Stimulated activated effector memory CD8-positive, alpha-beta T cell treated with anti-CD3 and anti-CD28 coated beads, Interleukin-12 subunit alpha, Interleukin-12 subunit beta, amount 100 ng/mL, for 72 hours (primary cell): ENCODE measurements at regions not wholly inside any gene's neighbourhood (a gene's known extent, or its start where the extent isn't known, plus 50 kb on each side); places are given as distances from the start of the nearest gene placed in this dataset.

Experiments used
- ATAC-seq: fragments of 150-1000 bp; cut with Tn5 transposase; 2 replicates; pipeline ENCODE4 v1.10.0; 2021
- DNase-seq, 2 donors: peaks; one replicate each; pipeline ENCODE4 v3.0.0; 2021 to 2022; ENCODE audit warnings: low spot score in 2 of 2
- H3K27ac Mint-ChIP-seq: one replicate; pipeline ENCODE4 v1.8.0; 2022; ENCODE audit warnings: mild to moderate bottlenecking, mixed read lengths
- H3K36me3 Mint-ChIP-seq: one replicate; pipeline ENCODE4 v1.8.0; 2022; ENCODE audit warnings: mild to moderate bottlenecking, mixed read lengths
- H3K4me1 Mint-ChIP-seq: one replicate; pipeline ENCODE4 v1.8.0; 2022; ENCODE audit warnings: mixed read lengths
- H3K4me3 Mint-ChIP-seq: one replicate; pipeline ENCODE4 v1.8.0; 2022; ENCODE audit warnings: mild to moderate bottlenecking, mixed read lengths
- H3K9me3 Mint-ChIP-seq: one replicate; pipeline ENCODE4 v1.8.0; 2022; ENCODE audit warnings: mixed read lengths

DNA sequence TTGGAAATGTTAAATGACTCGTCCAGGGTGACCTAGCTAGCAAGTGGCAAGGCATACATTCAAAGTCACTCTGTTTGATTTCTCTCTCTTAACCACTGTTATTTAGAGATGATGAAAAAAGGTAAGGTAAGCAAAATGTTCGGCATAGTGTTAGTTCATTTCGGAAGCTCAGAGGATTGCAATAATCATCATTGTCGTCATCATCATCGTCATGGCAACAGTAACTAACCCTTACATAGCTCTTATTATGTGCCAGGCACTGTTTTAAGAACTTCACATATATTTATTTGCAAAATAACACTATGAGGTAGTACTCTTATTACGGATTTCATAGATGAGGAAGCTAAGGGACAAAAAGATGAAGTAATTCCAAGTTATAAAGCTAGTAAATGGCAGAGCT, 292.7 kb upstream of the CXCR4 start:
- no peaks in the 10 kb centered on the region for H3K4me1 Mint-ChIP-seq
- DNase-seq (no peak), ATAC-seq (no peak)
- no peak overlapping the region for H3K27ac Mint-ChIP-seq
- H3K9me3 Mint-ChIP-seq, result no peaks in the 10 kb centered on the region
- H3K4me3 Mint-ChIP-seq, result no peak overlapping the region
- H3K36me3 Mint-ChIP-seq, result no peaks in the 10 kb centered on the region

DNA sequence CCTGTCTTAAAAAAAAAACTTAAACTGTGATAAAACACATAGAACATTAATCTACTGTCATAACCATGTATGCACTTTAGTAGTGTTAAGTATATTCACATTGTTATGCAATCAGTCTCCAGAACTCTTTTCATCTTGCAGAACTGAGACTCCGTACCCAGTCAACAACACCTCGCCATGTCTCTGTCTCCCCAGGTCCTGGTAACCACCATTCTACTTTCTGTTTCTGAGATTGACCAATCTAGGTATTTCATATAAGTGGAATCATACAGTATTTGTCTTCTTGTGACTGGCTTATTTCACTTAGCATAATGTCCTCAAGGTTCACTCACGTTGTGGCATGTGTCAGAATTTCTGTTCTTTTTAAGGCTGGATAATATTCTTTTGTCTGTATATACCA, 290.8 kb upstream of the CXCR4 start:
- Mint-ChIP-seq H3K9me3 (no peaks in the 10 kb centered on the region), H3K4me3 (no peak overlapping the region), H3K36me3 (no peaks in the 10 kb centered on the region), H3K4me1 (no peaks in the 10 kb centered on the region), H3K27ac (no peak overlapping the region)
- ATAC-seq (no peak), DNase-seq (no peak)

DNA sequence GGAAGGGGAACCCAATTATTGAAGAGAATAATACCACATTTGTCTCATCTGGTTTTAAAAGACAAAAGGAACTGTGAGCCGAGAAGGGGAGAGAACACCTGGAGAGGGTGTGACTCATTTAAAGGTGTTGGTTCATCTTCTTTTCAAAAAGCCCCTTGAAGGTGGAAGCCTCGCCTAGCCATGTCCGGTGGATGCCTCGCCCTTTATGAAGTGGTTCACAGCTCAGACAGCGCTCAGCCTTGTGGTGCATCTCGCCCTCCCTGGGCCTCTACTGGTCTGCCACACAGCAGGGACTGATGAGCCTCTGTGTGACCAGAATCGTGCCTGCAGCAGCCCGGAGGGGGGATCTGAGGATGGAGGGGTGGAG, 290.0 kb upstream of the CXCR4 start:
- Mint-ChIP-seq H3K4me3 (no peak overlapping the region), H3K4me1 (no peaks in the 10 kb centered on the region), H3K27ac (no peak overlapping the region), H3K9me3 (no peaks in the 10 kb centered on the region), H3K36me3 (no peaks in the 10 kb centered on the region)
- DNase-seq (no peak), ATAC-seq (no peak)

DNA sequence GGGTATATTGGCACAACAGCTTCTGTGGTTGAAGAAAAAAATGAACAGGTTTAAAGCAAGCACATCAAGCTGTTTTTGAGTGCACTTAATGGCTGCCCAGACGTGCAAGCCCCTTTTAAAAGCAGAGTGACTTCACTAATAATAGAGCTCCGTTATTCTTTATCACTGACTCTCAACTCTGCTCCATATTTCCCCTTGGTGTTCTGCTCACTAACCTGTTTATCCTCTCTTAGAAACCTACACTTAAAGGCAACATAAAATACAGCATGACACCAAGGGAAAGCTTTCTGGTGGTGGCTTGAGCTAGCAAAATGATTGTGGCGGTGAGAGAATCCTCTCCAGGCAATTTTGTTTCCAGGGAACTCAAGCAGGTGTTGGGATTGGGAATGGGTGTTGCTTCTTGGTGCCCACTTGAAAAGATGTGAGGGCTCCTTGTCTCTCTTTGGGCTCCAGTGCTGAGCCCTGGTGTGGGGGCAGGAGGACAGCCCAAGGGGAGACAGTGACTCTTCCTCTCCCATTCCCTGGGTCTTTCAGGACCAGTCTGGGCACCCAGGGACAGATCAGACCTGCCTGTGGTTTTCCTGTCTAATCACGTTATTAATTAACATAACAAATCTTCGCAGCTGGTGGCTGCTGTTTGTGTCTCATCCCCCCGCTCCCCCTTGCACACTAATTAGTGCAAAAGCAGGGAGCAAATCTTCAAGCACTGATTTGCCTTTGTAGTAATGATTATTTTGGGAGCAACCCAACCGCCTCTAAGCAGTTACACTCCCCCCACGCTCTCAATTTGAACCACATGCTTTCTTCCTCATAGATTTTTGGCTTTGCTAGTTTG, 289.4 kb upstream of the CXCR4 start:
- Mint-ChIP-seq H3K4me3 (no peak overlapping the region), H3K4me1 (no peaks in the 10 kb centered on the region), H3K9me3 (no peaks in the 10 kb centered on the region), H3K36me3 (no peaks in the 10 kb centered on the region), H3K27ac (no peak overlapping the region)
- DNase-seq, result no peak
- no peak for ATAC-seq

DNA sequence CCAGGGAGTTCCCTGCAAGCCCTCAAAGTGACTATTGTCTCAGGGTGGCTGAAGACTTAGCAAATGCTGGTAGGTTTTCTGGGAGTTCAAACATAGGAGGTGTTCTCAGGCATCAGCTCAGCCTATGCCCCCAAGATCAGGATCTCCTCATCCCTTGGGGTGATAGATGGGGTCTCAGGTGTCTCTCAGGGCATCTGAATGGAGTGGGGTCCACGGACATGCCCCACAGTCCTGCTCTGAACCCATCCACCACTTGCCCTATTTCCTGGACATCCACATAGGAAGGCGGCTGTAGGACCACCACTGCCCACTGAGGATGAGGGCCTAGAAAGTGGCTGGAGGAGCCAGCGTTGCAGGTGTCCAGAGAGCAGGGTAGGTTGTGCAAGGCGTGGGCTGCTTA, 287.0 kb upstream of the CXCR4 start:
- Mint-ChIP-seq H3K4me1 (no peaks in the 10 kb centered on the region), H3K27ac (no peak overlapping the region), H3K4me3 (no peak overlapping the region), H3K36me3 (no peaks in the 10 kb centered on the region), H3K9me3 (no peaks in the 10 kb centered on the region)
- no peak for ATAC-seq
- DNase-seq, result peak in 1 of 2 donors; percentile 36

DNA sequence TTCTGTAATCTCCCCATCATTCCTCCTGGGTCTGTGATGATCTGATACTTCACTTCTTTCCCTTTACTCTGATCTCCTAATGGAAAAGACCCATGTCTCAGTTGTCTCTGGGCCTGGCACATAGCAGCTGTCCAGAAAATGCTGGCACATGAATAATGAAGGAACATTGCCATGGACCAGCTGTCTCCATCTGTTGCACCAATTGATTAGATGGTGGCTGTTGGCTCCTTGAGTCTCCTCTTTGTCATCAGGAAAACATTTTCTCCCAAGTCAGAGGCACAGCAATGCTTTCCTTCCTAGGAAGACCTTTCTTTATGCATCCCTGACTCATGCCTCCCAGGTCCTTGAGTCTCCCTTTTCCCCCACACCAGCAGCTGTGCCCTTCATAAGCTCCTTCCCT, 286.2 kb upstream of the CXCR4 start:
- ATAC-seq, result no peak
- Mint-ChIP-seq H3K9me3 (no peaks in the 10 kb centered on the region), H3K4me3 (no peak overlapping the region), H3K4me1 (no peaks in the 10 kb centered on the region), H3K27ac (no peak overlapping the region), H3K36me3 (no peaks in the 10 kb centered on the region)
- no peak for DNase-seq

DNA sequence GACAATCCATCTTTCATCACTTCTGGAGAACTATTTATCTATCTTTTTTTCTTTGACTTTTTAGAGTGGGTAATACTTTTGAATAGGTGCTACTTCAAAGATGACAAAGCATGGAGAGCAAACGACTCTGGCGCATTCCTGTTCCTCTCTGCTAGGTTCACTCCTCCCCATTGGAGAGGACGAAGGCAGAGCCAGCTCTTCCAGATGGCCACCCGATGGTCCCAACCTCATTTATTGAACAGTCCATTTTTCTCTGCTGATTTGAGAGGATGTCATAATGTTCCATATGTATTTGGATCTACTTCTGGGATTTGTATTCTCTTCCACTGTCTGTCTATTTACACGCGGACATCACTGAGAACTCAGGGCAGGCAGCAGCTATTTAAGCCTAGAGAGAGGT, 284.3 kb upstream of the CXCR4 start:
- no peak overlapping the region for H3K27ac Mint-ChIP-seq
- no peak for DNase-seq
- H3K36me3 Mint-ChIP-seq, result no peaks in the 10 kb centered on the region
- H3K4me3 Mint-ChIP-seq, result no peak overlapping the region
- H3K9me3 Mint-ChIP-seq, result no peaks in the 10 kb centered on the region
- no peaks in the 10 kb centered on the region for H3K4me1 Mint-ChIP-seq
- ATAC-seq, result no peak

DNA sequence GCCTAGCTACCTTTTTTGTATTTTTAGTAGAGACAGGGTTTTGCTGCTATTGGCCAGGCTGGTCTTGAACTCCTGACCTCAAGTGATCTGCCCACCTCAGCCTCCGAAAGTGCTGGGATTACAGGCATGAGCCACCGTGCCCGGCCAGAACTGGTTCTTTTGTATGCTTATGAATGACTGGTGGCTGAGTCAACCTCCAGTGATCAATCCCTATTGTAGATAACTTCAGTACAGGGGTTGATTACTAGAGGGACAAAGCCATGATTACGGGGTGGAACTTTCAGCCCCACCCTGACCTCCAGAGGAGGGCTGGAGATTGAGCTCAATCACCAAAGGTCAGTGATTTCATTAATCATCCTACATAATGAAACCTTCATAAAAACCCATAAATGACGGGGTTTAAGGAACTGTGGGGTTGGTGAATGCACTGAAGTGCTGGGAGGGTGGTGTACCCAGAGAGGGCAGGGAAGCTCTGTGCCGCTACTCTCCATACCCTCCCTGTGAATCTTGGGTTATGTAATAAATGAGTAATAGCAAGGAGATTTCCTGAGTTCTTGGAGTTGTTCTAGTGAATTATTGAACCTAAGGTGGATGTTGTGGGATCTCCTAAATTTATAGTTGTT, 281.8 kb upstream of the CXCR4 start:
- H3K4me3 Mint-ChIP-seq, result no peak overlapping the region
- DNase-seq, result no peak
- H3K36me3 Mint-ChIP-seq, result no peaks in the 10 kb centered on the region
- no peak overlapping the region for H3K27ac Mint-ChIP-seq
- H3K4me1 Mint-ChIP-seq, result no peaks in the 10 kb centered on the region
- ATAC-seq, result no peak
- H3K9me3 Mint-ChIP-seq, result no peaks in the 10 kb centered on the region

DNA sequence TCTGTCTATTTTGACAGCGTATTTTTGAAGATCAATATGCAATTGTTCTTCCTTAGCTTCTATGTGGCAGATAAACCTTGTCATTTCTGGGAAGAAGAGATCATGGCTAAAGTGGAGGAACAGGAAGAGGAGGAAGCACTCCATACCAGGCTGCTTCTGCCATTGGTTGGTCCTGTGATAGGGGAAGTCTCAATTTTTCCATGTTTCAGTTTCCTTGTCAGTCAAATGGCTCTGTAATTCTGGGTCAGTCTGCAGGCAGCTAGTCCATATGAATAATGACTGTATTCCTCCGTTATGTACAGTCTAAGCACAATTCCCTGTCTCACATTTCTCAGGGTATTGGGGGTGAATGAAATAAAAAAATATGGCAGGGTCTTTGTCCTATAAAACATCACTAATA, 277.6 kb upstream of the CXCR4 start:
- Mint-ChIP-seq H3K27ac (no peak overlapping the region), H3K4me1 (peaks cover 5% of the 10 kb centered on the region), H3K9me3 (no peaks in the 10 kb centered on the region), H3K36me3 (no peaks in the 10 kb centered on the region), H3K4me3 (no peak overlapping the region)
- ATAC-seq, result no peak
- DNase-seq, result peak in 1 of 2 donors; percentile 10

DNA sequence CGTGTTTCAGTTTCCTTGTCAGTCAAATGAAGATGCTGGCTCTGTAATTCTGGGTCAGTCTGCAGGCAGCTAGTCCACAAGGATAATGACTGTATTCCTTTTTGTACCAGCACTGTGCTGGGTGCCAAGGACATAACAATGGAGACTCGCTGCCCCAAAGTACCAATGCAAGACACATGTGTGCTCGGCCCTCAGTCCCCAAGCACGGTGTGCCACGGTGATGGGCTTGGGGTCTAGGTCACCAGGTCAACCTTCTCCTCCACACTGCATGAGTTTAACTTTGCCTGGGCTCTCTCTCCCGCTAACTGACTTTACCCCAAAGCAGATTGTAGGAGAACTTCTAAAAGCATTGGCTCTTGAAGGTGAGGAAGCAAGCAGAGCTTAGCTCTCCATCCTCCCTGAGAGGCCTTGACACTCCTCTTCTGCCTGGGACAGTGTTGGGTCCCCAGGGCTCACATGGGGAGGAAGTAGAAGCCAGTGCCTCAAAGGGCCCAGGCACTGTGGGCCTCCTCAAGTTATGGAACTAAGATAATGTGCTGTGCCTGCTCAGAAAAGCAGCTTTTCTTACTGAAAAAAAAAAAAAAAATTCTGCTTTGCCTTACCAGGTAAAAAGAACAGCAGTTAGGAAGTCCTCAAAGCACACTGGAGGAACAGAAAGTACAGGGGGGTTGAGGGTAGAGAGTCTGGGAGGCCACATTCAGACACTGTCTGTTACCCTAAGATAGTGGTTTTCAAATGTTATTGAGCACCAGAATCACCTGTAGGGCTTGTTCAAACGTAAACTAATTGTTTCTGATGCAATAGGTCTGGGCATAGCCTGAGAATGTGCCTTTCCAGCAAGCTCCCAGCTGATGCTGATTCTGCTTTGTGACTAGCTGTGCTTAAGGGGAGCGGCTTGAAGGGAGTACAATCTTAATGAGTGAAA, 276.4 kb upstream of the CXCR4 start:
- Mint-ChIP-seq H3K9me3 (no peaks in the 10 kb centered on the region), H3K36me3 (no peaks in the 10 kb centered on the region), H3K4me1 (peaks cover 11% of the 10 kb centered on the region), H3K4me3 (no peak overlapping the region), H3K27ac (no peak overlapping the region)
- DNase-seq (peak in 1 of 2 donors; percentile 39), ATAC-seq (peak; percentile 26)

DNA sequence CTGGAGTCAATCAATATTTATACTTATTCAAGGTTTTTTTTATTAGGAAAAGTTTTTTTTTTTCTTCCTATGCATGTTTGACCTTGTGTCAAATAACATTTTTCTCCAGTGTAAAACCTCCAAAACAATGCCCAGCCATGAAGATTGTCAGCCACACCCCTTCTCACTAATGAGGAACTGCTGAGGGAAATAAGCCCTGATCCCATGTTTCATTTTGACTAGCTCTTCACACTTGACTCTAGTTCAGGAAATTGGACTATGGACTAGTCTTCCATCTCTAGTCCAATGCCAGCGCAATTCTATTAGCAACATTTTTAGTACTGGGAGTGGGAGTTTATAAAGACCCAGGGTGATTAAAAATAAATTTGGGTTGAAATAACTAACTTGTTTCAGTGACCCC, 275.6 kb upstream of the CXCR4 start:
- H3K4me1 Mint-ChIP-seq, result peaks cover 11% of the 10 kb centered on the region
- ATAC-seq (no peak), DNase-seq (no peak)
- H3K4me3 Mint-ChIP-seq, result no peak overlapping the region
- no peaks in the 10 kb centered on the region for H3K36me3 Mint-ChIP-seq
- H3K9me3 Mint-ChIP-seq, result no peaks in the 10 kb centered on the region
- H3K27ac Mint-ChIP-seq, result no peak overlapping the region

DNA sequence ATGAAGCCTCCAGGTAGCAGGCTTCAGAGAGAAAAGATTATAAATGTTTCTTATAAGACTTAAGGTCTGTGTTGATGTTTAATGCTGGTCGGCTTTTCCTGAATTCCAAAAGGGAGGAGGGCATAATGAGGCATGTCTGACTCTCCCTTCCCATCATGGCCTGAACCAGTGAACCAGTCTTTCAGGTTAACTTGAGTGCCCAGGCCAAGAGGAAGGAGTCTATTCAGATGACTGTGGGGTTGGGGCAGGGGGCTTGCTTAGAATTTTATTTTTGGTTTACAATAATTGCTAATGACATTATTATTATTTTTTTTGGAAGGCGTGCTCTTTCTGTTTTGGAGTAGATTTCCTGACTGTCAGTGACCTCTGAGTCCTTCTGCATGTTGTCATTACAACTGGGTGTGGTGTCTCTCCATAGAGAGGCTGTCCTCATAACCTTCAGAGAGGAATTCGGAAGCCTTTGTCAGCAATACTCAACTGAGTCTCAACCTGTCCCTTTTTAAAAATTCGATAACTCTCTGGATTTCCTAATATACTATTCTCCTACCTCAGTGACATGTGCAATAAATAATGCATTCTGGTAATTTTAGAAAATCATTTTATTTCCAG, 275.1 kb upstream of the CXCR4 start:
- ATAC-seq, result no peak
- Mint-ChIP-seq H3K36me3 (no peaks in the 10 kb centered on the region), H3K9me3 (no peaks in the 10 kb centered on the region), H3K4me3 (no peak overlapping the region), H3K27ac (no peak overlapping the region), H3K4me1 (peaks cover 11% of the 10 kb centered on the region)
- no peak for DNase-seq

DNA sequence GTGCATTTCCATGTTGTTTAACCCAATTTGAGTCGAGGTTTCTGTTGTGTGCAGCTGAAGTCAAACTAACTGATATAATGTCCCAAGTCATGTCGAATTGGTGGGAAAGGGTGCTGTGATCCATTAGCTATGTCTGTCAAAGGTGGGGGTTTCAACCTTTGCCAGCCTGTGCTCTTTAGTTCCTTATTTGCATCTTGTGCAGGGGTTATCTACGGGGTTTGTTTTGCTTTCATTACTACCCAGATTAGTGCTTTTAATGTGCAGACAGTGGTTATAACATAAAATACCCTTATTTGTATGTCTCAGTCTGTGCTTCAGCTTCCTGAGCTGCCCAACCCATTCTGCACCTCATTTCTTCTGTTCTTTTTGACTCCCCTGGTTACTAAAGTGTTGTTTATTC, 271.9 kb upstream of the CXCR4 start:
- no peak overlapping the region for H3K27ac Mint-ChIP-seq
- no peaks in the 10 kb centered on the region for H3K36me3 Mint-ChIP-seq
- no peaks in the 10 kb centered on the region for H3K9me3 Mint-ChIP-seq
- ATAC-seq (no peak), DNase-seq (no peak)
- H3K4me1 Mint-ChIP-seq, result peaks cover 13% of the 10 kb centered on the region
- no peak overlapping the region for H3K4me3 Mint-ChIP-seq

DNA sequence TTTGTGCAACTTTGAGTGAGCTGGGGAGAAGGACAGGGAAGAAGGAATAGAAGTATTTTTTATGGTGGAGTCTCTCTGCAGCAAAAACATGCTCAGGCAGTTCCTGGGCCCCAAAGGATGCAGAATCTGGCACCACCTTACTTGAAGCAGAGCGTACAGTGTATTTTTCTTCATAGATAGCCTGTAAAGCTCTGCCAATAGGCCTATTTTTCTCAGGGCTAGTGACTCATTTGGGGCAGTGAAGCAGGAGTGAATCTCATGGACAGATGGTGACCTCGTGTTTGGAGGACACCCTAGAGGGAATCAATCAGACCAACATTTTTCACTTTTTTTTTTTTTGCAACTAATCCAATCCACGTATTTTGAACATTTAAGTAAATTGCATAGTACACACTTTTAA, 268.1 kb upstream of the CXCR4 start:
- no peaks in the 10 kb centered on the region for H3K9me3 Mint-ChIP-seq
- no peaks in the 10 kb centered on the region for H3K36me3 Mint-ChIP-seq
- ATAC-seq, result no peak
- no peak overlapping the region for H3K27ac Mint-ChIP-seq
- no peak overlapping the region for H3K4me3 Mint-ChIP-seq
- no peak for DNase-seq
- H3K4me1 Mint-ChIP-seq, result peaks cover 46% of the 10 kb centered on the region

DNA sequence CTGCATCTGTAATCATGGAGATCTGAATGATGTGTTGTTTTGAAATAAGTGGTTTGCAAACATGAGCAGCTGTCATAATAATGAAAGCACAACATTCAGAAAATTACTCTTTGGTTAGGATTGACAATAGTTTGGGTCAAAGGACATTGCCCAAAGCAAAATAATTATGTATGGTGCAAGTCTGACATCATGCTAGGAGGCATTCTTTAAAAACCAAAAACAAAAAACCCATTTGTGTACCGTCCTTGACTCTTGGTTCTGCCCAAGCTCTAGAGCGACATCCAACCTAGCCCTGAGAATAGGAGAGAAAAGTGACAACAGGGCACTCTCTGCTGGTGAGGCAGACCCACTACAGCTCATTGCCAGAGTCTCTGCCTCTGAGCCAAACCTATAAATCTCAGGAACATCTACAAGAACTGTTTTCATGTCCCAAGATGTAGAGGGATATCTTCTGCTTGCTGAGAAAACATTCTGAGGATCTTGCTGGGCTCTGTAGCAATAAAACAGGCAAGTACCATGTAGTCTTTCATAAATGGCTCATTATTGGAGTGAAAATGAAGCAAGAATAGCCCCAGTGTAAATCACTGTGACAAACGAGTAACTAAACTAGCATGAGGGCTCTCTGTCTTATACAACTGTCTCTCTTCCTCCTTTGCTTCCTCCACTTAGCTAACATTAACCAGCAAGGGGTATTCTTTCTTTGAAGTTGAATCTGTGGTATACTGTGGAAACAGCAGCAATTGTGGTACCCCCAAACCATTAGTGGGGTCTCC, 266.8 kb upstream of the CXCR4 start:
- DNase-seq (no peak), ATAC-seq (peak; percentile 53)
- Mint-ChIP-seq H3K4me1 (peaks cover 45% of the 10 kb centered on the region), H3K36me3 (no peaks in the 10 kb centered on the region), H3K27ac (peak overlapping the region; percentile 49), H3K4me3 (peak overlapping the region; percentile 9), H3K9me3 (no peaks in the 10 kb centered on the region)
